Globus pallidus (tissue), 1 donor: ENCODE measurements at regions not wholly inside any gene's neighbourhood (a gene's known extent, or its start where the extent isn't known, plus 50 kb on each side); places are given as distances from the start of the nearest gene placed in this dataset.
"Not testable (repeated sequence)": the region's sequence is repeated elsewhere in the genome, so short reads cannot be mapped to it uniquely, and the experiment has no call there.

Source experiments
- DNase-seq: peaks from one replicate; pipeline ENCODE4 v3.0.0-alpha.2; 2015; ENCODE audit warnings: low spot score

DNA sequence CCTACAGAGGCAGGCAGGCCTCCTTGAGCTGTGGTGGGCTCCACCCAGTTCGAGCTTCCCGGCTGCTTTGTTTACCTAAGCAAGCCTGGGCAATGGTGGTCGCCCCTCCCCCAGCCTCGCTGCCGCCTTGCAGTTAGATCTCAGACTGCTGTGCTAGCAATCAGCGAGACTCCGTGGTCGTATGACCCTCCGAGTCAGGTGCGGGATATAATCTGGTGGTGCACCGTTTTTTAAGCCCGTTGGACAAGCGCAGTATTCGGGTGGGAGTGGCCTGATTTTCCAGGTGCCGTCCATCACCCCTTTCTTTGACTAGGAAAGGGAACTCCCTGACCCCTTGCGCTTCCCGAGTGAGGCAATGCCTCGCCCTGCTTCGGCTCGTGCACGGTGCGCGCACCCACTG, 407.6 kb downstream of the NTRK2 start:
- not testable (repeated sequence) for DNase-seq
